IPS DF 6.9 (cell line): ENCODE measurements at regions not wholly inside any gene's neighbourhood (a gene's known extent, or its start where the extent isn't known, plus 50 kb on each side); places are given as distances from the start of the nearest gene placed in this dataset.

Source experiments
- DNase-seq: peaks from one replicate; pipeline ENCODE4 v3.0.0-alpha.2; 2013; ENCODE audit warnings: low read depth, low spot score
- H3K27ac ChIP-seq: one replicate; pipeline ENCODE4 v1.5.1; 2013; ENCODE audit warnings: low read length, control low read depth
- H3K27me3 ChIP-seq: 2 replicates; pipeline ENCODE4 v1.6.1; 2013; ENCODE audit warnings: mild to moderate bottlenecking, low read length; ENCODE audit not compliant: control insufficient read depth, insufficient read depth
- H3K36me3 ChIP-seq: 2 replicates; pipeline ENCODE4 v1.6.1; 2013; ENCODE audit warnings: low read length; ENCODE audit not compliant: control insufficient read depth, insufficient read depth
- H3K4me1 ChIP-seq: 2 replicates; pipeline ENCODE4 v1.6.1; 2013; ENCODE audit warnings: low read length; ENCODE audit not compliant: control insufficient read depth, insufficient read depth
- H3K4me3 ChIP-seq: 2 replicates; pipeline ENCODE4 v1.5.1; 2013; ENCODE audit warnings: mild to moderate bottlenecking, low read length
- H3K9me3 ChIP-seq: 2 replicates; pipeline ENCODE4 v1.6.1; 2013; ENCODE audit warnings: low read length, inconsistent platforms; ENCODE audit not compliant: control insufficient read depth, insufficient read depth
- WGBS: extraction: QIAGEN DNeasy Blood & Tissue Kit; methylation state at CpG from one replicate; pipeline ENCODE4 v1.1.7; 2013; ENCODE audit warnings: mixed read lengths, missing lambda C conversion rate; ENCODE audit not compliant: insufficient read length, insufficient coverage; 5-methylcytosine and 5-hydroxymethylcytosine counted together

DNA sequence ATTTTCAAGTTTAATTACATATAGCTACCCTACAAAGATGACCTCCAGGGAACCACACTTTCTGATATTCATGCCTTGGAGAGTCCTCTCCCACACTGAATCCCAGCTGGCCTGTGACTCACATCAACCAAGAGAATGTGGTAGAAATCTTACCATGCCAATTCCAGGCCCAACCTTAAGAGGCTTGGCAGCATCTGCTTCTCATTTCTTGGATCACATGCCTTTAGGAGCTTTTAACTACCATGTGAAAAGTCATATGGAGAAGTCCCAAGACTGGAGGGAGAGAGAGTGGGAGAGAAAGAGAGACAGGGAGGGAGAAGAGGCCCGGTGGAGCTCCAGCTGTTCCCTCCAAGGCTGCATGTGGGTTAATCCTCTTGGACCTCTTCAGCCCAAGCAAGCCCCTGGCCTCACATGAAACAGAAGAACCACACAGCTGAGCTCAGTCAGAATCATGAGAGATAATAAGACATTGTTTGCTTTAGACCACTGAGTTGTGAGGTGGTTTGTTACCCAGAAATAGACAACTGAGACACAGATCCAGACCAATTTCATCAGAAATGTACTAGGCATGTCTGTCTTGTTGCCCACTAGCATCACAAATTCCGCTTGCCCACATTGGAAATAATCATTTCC is 190.7 kb downstream of the MTCL1 start:
- no peak for DNase-seq
- H3K27ac ChIP-seq = no peak overlapping the region

DNA sequence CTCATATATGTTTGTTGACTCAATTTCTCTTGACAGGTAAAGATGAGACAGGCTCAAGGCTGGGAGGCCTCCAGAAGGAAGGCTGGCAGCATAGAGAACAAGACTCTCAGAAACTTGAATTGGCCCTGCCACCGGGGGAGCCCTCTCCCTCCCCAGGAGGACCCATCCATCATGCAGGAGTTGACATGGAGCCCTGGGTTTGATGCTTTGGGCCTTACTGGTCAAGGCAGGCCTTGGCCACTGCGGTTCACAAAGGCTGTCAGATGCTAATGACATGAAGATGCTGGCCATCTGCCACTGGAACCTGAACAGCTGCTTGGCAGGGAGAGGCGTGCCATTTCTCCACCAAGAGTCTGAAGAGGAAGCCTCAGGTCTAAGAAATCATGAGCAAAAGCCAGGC is 193.6 kb downstream of the MTCL1 start:
- no CpG with 5 or more reads among the region's 3 CpGs for WGBS
- H3K36me3 ChIP-seq = no peaks in the 10 kb centered on the region
- H3K4me1 ChIP-seq = no peaks in the 10 kb centered on the region
- no peak overlapping the region for H3K4me3 ChIP-seq
- H3K27me3 ChIP-seq = no peaks in the 10 kb centered on the region
- no peak overlapping the region for H3K27ac ChIP-seq
- no peaks in the 10 kb centered on the region; the same call in 1 of the 2 replicates for H3K9me3 ChIP-seq
- DNase-seq = no peak

More for the DNA sequence above, 190.7 kb downstream of the MTCL1 start:
- no peaks in the 10 kb centered on the region; the same call in 1 of the 2 replicates for H3K4me1 ChIP-seq
- H3K27me3 ChIP-seq = no peaks in the 10 kb centered on the region
- no peaks in the 10 kb centered on the region; the same call in 1 of the 2 replicates for H3K9me3 ChIP-seq
- no CpG with 5 or more reads among the region's 2 CpGs for WGBS
- H3K4me3 ChIP-seq = no peak overlapping the region
- no peaks in the 10 kb centered on the region for H3K36me3 ChIP-seq

- no CpG with 5 or more reads among the region's 2 CpGs for WGBS
- H3K27ac ChIP-seq = no peak overlapping the region
- no peaks in the 10 kb centered on the region for H3K27me3 ChIP-seq
- H3K4me3 ChIP-seq = no peak overlapping the region
- H3K4me1 ChIP-seq = no peaks in the 10 kb centered on the region
- no peaks in the 10 kb centered on the region for H3K9me3 ChIP-seq
- no peaks in the 10 kb centered on the region for H3K36me3 ChIP-seq
- DNase-seq = no peak
Measured at GRCh38 chr18:8900552-8900951, 195.2 kb downstream of the MTCL1 start.

DNA sequence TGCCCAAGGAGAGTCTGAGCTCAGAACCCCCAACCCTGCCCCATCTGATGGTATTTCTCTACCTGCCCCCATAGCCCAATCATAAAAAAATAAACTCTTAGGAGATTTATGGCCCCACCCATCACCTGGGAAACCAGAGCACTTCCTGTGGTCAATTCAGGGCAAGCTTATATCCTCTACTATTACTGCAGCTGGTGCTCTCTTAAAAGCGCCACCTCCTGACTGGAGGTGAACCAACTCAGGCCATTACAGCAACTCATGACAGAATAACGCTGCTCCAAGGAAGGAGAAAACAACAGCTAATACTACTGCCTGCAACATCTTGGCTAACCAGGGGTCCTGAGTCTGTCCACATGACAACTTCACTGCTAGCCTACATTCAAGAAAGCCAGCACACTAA is 195.7 kb downstream of the MTCL1 start:
- Histone ChIP-seq H3K4me1 (no peaks in the 10 kb centered on the region), H3K9me3 (no peaks in the 10 kb centered on the region)
- WGBS = no CpG with 5 or more reads among the region's 2 CpGs

GRCh38 chr18:8904316-8904715 is 198.2 kb upstream of the NDUFV2 start:
- no peak overlapping the region for H3K4me3 ChIP-seq
- no peaks in the 10 kb centered on the region for H3K36me3 ChIP-seq
- H3K4me1 ChIP-seq = no peaks in the 10 kb centered on the region
- no peaks in the 10 kb centered on the region for H3K27me3 ChIP-seq
- H3K27ac ChIP-seq = no peak overlapping the region
- H3K9me3 ChIP-seq = peaks cover 2% of the 10 kb centered on the region; the same call in 1 of the 2 replicates
- no peak for DNase-seq

More for the DNA sequence above, 195.7 kb downstream of the MTCL1 start:
- no peaks in the 10 kb centered on the region for H3K36me3 ChIP-seq
- no peak overlapping the region for H3K4me3 ChIP-seq
- no peaks in the 10 kb centered on the region for H3K27me3 ChIP-seq
- no peak overlapping the region for H3K27ac ChIP-seq
- DNase-seq = no peak

DNA sequence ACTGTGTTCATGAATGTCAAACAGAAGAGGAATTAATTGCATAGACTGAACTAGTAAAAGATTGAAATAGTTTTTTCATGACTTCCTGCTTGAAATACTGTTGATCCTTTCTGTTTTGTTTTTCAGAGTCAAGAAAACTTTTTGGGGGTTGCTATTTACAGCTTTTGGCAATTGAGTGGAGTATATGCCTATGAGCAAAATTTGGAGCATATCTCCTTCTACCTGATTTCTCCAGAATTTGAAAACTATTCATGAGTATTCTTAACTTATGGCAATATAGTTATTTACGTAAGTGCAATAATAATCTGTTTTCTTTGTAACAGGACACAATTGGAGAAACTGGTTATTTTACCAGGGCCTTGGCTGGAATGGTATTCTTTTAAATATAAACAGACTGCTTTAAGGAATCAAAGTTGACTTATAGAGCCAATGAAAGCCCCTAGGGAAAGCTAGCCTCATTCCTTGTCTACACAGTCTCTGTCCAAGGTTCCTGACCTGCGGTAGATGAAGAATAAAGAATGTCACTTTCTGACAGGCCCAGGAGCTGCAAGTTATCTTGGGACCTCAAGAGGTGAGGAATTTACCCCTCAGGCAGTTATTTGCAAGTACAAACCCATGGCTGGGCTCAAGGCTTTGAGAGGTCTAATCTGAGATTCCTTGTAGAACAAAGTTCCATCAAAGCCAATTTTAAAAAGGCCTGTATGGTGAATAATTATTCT is 193.5 kb upstream of the NDUFV2 start:
- no peak overlapping the region for H3K27ac ChIP-seq
- H3K4me1 ChIP-seq = no peaks in the 10 kb centered on the region
- no peak overlapping the region for H3K4me3 ChIP-seq
- WGBS = no CpG with 5 or more reads among the region's 2 CpGs
- no peak for DNase-seq
- no peaks in the 10 kb centered on the region for H3K27me3 ChIP-seq
- peaks cover 2% of the 10 kb centered on the region; the same call in 1 of the 2 replicates for H3K9me3 ChIP-seq
- no peaks in the 10 kb centered on the region for H3K36me3 ChIP-seq

GRCh38 chr18:8910186-8910822 is 192.2 kb upstream of the NDUFV2 start:
- H3K27ac ChIP-seq = no peak overlapping the region
- no peaks in the 10 kb centered on the region for H3K36me3 ChIP-seq
- DNase-seq = no peak
- peaks cover 2% of the 10 kb centered on the region for H3K9me3 ChIP-seq
- no CpG with 5 or more reads among the region's 4 CpGs for WGBS
- no peaks in the 10 kb centered on the region for H3K4me1 ChIP-seq
- no peaks in the 10 kb centered on the region for H3K27me3 ChIP-seq
- H3K4me3 ChIP-seq = no peak overlapping the region

GRCh38 chr18:8910843-8911242 is 191.7 kb upstream of the NDUFV2 start:
- WGBS = 100% methylated on average over 1 of the region's 1 CpG
- Histone ChIP-seq H3K27me3 (no peaks in the 10 kb centered on the region), H3K27ac (no peak overlapping the region), H3K4me3 (no peak overlapping the region), H3K4me1 (no peaks in the 10 kb centered on the region), H3K9me3 (peaks cover 2% of the 10 kb centered on the region), H3K36me3 (no peaks in the 10 kb centered on the region)
- no peak for DNase-seq

DNA sequence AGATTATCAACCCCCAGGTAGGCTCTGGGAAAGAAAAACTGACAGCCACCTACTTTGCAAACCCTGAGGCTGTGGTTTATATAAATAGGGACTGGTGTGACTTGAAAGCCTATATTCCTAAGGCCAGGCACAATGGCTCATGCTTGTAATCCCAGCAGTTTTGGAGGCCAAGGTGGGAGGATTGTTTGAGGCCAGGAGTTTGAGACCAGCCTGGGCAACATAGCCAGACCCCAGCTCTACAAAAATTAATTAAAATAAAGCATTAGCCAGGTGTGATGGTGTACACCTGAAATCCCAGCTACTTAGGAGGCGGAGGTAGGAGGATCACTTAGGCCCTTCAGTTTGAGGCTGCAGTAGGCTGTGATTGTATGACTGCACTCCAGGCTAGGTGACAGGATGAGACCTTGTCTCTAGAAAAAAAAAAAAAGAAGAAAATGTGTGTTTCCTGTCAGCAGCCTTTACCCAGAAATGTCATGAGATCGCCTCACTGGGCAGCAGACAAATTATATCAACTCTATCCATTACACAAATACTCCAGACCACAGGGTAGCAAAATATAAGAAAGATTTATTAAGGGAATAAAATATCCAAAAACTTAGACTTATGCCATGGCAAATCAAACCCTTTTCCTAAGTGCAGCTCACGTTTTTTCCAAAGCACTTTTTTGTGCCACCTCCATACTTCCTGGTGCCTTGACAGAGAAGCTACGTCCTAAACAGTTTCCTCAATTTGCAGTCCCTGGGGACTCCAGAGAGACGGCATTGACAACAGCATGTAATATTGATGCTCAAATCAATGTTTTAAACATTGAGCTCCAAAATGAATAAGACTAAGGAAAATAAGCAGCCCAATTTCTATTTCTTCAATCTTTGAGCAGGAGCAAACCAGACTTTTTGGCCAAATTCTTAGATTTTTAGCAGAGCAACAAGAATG is 190.8 kb upstream of the NDUFV2 start:
- no peaks in the 10 kb centered on the region for H3K27me3 ChIP-seq
- H3K9me3 ChIP-seq = peaks cover 2% of the 10 kb centered on the region
- H3K4me1 ChIP-seq = no peaks in the 10 kb centered on the region
- WGBS = no CpG with 5 or more reads among the region's 5 CpGs
- no peaks in the 10 kb centered on the region for H3K36me3 ChIP-seq
- no peak for DNase-seq
- H3K27ac ChIP-seq = no peak overlapping the region
- no peak overlapping the region for H3K4me3 ChIP-seq
